IPS-18c (cell line): ENCODE measurements at regions not wholly inside any gene's neighbourhood (a gene's known extent, or its start where the extent isn't known, plus 50 kb on each side); places are given as distances from the start of the nearest gene placed in this dataset.
"Not testable (repeated sequence)": the region's sequence is repeated elsewhere in the genome, so short reads cannot be mapped to it uniquely, and the experiment has no call there.

Source experiments
- H3K4me3 ChIP-seq: 2 replicates; pipeline ENCODE4 v1.7.0; 2013; ENCODE audit warnings: low read depth, mild to moderate bottlenecking, low read length, moderate library complexity; ENCODE audit not compliant: insufficient read depth
- H3K9me3 ChIP-seq: one replicate; pipeline ENCODE4 v1.6.1; 2013; ENCODE audit warnings: mild to moderate bottlenecking, low read length, moderate library complexity; ENCODE audit not compliant: control insufficient read depth, insufficient read depth

DNA sequence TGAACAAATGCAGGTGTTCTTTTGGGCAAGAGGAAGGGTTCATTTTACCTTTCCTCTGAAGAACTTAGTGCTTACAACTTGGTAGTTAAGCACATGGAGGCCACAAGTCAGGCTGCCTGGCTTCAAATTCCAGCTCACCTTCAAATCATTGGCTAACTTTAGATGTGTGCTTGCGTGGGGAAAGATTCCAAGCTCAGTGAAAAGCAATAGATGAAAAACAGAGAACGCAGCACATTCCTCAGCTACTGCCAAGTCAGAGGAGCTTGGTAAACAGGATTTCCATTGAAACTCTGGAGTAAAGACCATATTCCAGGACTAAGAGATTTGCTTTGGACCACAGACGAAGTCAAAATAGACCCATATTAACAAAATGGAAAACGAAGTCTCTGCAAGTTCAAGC, 96.3 kb upstream of the ASB18 start:
- Histone ChIP-seq H3K9me3 (no peaks in the 10 kb centered on the region), H3K4me3 (no peak overlapping the region)

DNA sequence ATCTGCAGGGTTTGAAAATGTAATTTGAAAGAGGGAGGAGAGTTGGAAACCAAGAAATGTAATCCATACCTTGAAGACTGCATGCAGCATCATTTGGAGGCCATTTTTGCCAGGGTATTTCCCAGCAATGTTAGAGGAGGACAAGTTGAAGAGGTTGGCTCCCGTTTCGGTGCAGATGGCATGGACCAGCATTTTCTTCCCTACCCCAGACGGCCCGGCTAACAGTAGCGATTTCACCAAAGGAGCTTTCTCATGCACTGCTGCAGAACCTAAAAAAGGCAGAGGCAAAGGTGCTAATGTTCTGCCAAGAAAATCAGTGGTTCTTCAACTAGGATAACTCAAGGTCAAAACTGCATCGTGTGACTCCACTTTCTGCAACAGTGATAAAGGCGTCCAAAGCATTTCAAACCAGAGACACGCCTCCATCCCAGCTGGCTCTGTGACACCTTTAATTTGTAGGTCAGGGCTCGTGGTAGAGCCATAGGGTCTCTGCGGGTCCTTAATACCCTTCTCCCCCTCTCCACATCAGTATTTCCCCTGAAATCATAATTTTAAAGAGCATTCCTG, 99.6 kb upstream of the ASB18 start:
- H3K4me3 ChIP-seq, result no peak overlapping the region
- no peaks in the 10 kb centered on the region for H3K9me3 ChIP-seq

DNA sequence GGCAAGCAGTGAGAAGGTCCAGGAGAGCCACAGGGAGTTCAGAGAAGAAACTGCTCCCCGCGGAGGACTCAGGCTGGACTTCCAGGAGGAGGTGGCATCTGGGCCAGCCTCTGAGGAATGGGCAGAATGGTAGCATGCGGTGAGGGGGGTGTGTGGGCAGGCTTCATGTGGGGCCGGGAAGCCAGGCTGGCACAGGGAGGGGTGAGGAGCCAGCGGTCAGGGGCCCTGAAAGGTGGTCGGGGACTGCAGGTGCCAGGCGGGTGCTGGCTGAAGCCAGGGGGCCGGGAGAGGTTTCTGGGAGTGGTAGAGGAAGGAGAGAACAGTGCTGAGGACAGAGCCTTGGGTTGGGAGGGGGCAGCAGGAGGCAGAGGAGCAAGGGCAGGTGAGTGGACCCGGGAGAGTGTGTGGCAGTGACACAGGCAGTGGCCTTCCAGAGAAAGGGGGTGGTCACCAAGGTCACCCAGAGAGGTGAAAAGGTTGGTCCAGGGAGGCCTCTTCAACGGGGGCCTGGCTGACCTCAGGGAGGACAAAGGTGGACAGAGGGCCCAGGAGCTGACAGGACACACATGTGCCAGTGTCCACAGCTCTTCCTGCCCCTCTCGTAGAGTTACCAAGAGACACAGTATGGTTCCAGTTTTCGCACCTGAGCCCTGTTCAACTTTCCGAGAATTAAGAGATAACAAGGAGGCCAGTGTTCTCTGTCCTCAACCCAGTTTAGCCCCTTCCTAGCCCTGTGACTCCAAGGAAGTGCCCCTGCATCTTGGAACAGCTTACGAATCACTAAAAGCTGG, 101.2 kb upstream of the ASB18 start:
- H3K9me3 ChIP-seq, result no peaks in the 10 kb centered on the region
- H3K4me3 ChIP-seq, result no peak overlapping the region

DNA sequence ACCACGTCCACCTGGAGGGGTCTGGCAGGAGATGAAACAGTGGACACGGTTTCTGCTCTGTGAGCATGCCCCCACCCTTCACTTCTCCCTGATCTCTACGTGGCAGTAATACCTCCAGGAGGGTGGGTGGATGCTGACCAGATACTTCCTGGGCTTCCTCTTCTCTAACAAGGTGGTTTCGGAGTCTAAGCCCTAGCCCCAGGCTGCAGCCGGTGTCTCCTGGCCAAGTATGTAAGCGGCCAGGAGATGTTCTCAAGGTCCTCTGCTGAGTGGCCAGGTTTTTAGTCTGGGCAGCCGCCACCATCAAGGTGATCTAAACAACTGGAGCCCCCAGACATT, 101.8 kb upstream of the ASB18 start:
- no peaks in the 10 kb centered on the region for H3K9me3 ChIP-seq
- H3K4me3 ChIP-seq, result no peak overlapping the region

DNA sequence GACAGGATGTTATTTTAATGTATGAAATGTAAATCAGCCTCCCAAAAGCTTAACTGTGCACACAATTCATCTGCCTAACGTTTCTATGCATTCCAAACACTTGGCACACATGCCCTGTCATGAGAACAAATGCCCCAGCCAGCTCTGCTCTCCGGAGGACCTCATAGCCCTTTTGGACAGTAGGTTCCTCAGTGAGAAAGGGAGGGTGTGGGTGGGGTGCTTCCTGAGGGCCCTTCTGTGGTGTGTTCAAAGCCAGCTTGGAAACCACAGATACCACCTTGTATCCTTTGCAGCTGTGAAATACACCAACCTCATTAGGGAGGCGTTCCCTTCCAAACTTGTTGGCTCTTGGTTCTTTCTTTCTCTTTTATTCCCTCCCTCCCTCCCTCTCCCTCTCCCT, 102.2 kb upstream of the ASB18 start:
- no peak overlapping the region for H3K4me3 ChIP-seq

DNA sequence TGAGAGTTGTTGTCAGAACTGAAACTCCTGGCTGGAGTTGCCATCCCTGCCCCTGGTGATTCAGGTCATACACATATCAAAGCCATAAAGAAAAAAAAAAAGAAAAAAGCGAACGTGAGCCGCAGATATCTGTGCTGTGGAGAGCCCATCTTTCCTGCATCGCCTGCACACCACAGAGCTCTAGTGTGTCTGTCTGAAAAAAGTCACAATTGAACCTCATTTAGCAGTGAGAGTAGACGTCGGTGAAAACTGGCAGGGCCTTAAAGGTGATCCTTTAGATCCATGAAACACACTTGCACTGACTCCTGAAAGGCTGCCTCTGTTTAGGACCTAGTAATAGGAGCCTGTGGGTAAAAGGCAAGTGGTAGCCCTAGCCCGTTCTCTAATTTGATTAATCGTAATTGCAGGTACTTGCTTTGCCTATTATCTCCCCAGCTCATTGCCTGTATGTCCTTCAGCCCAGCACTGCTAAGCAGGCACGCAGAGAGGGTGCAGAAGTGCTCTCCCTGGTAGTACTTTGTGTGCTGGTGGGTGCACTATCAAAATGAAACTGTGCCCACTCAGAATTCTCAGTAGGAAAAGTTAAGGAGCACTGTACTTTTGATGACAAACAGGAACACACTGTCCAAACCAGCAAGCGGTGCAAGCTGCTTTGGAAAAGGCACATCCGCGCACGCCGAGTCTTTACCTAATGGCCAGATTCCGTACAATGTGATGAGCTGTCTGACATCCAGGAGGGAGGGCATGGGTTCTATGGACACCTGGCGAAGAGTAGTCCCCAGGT, 103.5 kb upstream of the ASB18 start:
- H3K9me3 ChIP-seq, result no peaks in the 10 kb centered on the region

More for the DNA sequence above, 102.2 kb upstream of the ASB18 start:
- H3K9me3 ChIP-seq, result no peaks in the 10 kb centered on the region

DNA sequence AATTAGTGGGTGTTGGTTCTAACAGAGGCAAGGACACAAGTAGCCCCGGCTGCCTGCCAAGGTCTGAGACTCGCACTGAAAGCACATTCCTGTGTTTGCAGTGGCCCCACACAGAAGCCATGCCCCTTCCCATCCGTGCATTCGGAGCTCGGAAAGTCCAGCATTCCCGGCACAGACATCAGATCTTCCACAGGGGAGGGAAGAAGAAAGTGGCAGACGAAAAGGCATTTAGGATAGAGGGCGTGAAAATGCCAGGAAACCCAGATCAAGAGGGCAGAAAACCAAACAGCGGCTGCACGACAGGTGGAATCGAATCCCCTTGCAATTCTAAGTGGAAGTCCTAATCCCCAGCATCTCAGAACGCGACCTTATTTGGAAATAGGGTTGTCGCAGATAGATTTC, 105.5 kb upstream of the ASB18 start:
- no peak overlapping the region for H3K4me3 ChIP-seq

More for the DNA sequence above, 103.5 kb upstream of the ASB18 start:
- no peak overlapping the region for H3K4me3 ChIP-seq

DNA sequence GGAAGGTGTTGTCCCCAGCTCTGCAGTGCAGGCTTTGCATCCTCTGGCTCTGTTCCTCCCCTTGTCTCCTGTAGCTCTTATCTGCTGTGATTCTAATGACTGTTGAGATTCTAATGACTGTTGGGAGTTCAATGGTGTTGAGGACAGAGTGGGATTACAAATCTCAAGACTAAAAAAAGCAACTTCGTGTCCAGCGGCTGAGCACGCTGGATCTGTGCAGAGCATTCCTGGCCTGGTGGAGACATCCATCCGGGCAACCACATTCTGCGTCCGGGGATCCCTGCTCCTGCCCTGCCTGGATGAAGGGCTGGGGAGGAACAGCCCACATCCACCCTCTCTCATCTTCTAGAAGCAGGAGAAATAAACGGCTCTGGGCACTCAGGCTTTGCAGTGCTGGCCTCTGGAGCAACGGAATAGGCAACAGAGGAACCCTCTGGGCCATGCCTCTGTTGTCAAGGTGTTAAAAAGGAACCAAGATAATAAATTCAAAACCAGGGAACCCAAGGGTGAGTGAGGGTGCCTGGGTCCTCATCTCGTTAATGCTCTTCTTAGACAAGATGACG, 106.7 kb upstream of the ASB18 start:
- Histone ChIP-seq H3K9me3 (no peaks in the 10 kb centered on the region), H3K4me3 (no peak overlapping the region)

More for the DNA sequence above, 105.5 kb upstream of the ASB18 start:
- no peaks in the 10 kb centered on the region for H3K9me3 ChIP-seq

DNA sequence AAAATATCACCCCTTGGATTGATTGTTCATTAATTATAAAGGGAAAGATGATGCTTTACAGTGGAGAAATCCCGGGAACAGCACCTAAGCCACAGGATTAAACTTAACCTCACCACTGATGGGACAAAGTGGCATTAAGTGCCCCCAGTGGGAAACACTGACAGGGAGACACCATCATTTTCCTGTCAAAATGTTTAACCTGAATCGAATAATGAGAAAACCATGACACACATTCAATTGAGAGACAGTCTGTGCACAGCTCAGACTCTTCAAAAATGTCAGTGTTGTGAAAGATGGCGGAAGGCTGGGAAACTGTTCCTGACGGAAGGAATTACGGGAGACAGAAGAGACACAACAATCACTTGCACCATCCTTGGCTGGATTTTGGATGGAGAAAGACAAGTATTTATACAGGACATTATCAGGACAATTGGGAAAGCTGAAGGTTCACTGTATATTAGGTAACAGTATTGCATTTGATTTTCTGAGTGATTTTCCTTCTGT, 111.8 kb upstream of the ASB18 start:
- no peaks in the 10 kb centered on the region for H3K9me3 ChIP-seq
- no peak overlapping the region for H3K4me3 ChIP-seq

DNA sequence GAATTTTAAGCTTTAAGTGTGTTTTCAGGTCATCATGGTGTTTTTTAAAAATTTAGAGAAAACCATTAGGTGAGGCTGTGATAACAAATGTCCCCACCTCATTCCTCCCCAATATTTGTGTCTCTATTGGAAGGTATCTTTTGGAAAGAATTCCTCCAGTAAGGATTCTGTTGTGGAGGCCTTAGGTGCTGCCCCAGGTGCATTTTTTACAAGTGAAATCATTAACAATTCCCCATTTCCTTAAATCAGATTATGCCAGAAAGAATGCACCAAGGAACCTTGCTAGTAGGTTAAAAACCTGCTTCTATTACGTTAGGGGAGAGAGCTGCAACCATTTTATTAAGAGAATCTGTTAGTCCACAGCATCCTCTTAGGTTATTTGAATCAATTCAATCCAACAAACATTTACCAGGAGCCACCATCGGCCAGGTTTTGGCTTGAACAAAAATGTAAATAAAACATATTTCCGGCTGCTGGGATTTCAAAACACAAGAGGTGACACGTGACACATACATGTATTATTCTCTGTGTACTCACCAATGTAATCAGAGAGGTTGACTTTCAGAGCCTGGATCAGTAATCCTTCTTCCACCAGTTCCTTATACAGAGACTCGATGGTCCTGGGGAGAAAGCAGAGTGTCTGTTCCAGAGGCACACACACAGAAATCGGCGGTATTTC, 112.5 kb upstream of the ASB18 start:
- H3K4me3 ChIP-seq, result no peak overlapping the region
- H3K9me3 ChIP-seq, result no peaks in the 10 kb centered on the region

DNA sequence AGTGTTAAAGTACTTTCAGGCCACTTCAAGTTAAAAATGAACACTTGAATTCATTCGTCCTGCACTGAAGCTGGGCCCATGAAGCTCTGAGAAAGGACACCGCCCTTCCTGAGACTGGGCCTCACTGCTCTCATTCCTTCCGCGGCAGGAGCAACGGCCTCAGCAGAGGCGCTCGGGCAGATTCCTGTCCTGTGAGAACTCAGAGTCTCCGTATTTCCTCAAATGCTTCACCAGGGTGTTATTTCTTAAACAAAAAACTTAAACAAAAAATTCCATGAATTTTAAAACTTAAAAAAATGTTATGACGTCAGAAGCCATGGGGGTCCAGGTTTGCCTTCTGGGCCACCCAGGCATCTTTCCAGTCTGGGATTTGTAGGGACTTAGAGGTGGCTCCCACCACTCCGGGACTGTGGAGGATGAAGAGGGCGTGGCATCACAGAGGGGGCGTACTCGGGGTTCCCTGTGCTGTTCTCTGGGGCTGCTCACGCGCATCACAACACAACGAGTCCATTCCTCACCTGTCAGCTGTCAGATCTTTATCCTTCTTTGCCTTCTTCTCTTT, 115.9 kb upstream of the ASB18 start:
- Histone ChIP-seq H3K9me3 (no peaks in the 10 kb centered on the region), H3K4me3 (no peak overlapping the region)

DNA sequence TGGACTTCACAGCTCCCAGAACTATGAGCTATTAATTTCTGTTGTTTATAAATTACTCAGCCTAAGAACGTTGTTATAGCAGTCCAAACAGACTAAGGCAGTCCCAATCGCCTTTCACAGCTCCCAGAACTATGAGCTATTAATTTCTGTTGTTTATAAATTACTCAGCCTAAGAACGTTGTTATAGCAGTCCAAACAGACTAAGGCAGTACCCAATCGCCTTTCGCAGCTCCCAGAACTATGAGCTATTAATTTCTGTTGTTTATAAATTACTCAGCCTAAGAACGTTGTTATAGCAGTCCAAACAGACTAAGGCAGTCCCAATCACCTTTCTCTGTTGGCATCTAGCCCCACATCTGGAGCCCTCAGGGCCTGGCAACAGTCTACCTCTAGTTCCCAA, 117.0 kb upstream of the ASB18 start:
- H3K4me3 ChIP-seq, result not testable (repeated sequence)

DNA sequence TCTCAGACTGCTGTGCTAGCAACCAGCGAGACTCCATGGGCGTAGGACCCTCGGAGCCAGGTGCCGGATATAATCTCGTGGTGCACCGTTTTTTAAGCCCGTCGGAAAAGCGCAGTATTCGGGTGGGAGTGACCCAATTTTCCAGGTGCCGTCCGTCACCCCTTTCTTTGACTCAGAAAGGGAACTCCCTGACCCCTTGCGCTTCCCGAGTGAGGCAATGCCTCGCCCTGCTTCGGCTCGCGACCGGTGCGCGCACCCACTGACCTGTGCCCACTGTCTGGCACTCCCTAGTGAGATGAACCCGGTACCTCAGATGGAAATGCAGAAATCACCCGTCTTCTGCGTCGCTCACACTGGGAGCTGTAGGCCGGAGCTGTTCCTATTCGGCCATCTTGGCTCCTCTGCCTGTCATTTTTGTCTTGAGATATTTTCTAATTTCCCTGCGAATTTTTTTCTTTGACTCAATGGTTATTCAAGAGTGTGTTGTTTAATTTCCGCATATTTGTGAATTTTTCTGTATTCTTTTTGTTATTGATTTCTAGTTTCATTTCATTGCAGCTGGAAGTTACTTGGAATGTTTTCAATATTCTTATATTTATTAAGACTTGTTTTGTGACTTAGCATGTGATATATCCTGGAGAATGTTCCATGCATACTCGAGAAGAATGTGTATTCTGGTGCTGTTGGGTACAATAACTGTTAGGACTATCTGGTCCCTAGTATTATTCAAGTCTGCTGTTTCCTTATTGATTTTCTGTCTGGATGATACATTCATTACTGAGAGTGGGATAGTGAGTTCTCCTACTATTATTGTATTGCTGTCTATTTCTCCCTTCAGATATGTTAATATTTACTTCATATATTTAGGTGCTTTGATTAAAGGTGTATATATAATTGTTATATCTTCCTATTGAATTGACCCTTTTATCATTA, 125.3 kb upstream of the ASB18 start:
- not testable (repeated sequence) for H3K9me3 ChIP-seq, H3K4me3 ChIP-seq

More for the DNA sequence above, 117.0 kb upstream of the ASB18 start:
- not testable (repeated sequence) for H3K9me3 ChIP-seq

DNA sequence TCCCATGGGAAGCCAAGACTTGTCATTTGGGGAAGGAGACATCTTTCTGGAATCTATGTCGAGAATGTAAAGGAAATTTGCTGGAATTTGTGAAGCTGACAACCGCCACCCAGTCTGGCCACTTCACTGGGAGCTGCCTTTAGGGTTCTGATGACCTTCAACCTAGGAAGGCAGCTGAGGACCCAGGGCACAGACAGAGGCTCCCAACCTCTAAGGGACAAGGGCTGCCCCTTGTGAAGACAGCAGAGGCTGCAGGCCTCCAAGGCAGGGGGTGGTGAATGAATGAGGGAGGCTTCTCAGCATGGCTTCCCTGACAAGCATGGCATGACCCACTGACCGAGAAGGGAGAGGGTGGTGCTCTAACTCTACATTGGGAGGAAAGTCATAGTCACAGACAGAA, 128.9 kb upstream of the ASB18 start:
- H3K9me3 ChIP-seq, result no peaks in the 10 kb centered on the region
- H3K4me3 ChIP-seq, result no peak overlapping the region

DNA sequence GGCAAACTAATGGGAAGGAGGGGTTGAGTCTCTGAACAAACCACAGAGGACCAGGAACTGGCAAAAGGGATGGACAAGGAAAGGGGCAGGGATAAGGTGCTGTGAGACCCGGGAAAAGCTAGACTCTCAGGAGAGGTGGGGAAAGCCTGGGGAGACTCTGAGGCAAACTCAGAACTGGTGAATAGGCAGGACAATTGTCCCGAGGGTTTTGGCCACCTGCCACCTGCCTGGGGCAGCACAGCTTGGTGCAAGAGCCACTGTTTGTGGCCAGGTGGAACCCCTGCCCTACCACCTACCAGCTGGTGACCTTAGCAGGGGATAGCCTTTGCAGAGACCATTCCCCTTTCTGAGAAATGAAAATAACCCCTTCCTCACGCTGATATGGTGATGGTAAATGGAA, 129.4 kb upstream of the ASB18 start:
- Histone ChIP-seq H3K9me3 (no peaks in the 10 kb centered on the region), H3K4me3 (no peak overlapping the region)

DNA sequence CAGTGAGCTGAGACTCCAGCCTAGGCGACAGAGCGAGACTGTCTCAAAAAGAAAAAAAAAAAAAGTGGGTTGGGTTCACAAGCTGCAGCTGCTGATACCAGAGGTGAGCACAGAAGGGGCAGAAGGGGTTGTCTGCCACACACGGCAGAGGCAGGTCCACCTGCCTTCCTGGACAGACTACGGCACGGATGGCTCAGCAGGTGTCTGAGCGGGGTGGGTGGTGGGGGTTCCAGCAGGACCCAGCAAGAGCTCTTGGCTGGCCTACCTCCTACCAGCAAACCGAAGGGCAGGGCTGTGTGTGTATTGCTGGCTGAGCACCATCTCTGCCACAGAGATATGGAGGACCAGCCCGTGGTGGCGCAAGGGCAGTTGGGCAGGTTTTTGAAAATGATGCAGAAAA, 130.4 kb upstream of the ASB18 start:
- H3K9me3 ChIP-seq, result no peaks in the 10 kb centered on the region
- H3K4me3 ChIP-seq, result no peak overlapping the region
